ENCODE measurements at regions not wholly inside any gene's neighbourhood (a gene's known extent, or its start where the extent isn't known, plus 50 kb on each side); places are given as distances from the start of the nearest gene placed in this dataset.
A peak's percentile ranks its signal among the peaks of the same experiment; 100 is the strongest.

DNA sequence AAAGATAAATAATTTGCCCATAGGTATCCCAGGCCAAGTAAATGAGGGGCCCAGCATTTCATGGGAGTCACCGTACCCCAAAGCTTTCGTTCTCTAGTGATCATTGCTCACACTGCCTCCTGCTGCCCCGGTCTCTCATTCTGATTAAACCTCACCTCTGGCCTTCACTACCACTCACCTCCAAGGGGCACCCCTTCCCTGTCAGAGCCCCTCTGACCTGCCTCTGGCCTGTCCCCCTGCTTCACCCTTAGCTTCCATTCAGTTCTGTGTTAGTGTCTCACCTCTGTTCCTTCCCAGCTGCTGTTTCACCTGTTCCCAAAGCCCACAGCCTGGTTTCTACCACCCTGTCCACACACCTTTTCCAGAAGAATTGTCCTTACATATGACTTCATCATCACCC, 150.3 kb upstream of the E2F8 start:
- no peak overlapping the region for H3K4me3 ChIP-seq
- no peak for DNase-seq (ENCODE audit: low spot score in 2 of 2)
- H3K9me3 ChIP-seq, result peaks cover 0 to 2% (median 0%) of the 10 kb centered on the region in 4 donors
- no peaks in the 10 kb centered on the region for H3K36me3 ChIP-seq
- H3K27ac ChIP-seq, result peak overlapping the region in 3 of 4 donors; percentile 12 to 76 (median 53)
- no peaks in the 10 kb centered on the region for H3K27me3 ChIP-seq
- TF ChIP-seq CTCF (IDR thresholded peaks at IDR 0.05), result no peak
- no peak for TF ChIP-seq POLR2A (IDR thresholded peaks at IDR 0.05)
- no peak for TF ChIP-seq EP300 (IDR thresholded peaks at IDR 0.05)
- H3K4me1 ChIP-seq, result peaks cover 0 to 22% (median 0%) of the 10 kb centered on the region in 4 donors
- 65% methylated on average over 3 of the region's 3 CpGs for WGBS, 2 donors

- H3K27ac ChIP-seq, result peak overlapping the region in 3 of 4 donors; percentile 21 to 76 (median 53)
- TF ChIP-seq EP300 (IDR thresholded peaks at IDR 0.05) (peak; percentile 49 to 94), POLR2A (IDR thresholded peaks at IDR 0.05) (no peak), CTCF (IDR thresholded peaks at IDR 0.05) (no peak)
- no peaks in the 10 kb centered on the region for H3K36me3 ChIP-seq
- peak; percentile 53 to 73 for DNase-seq (ENCODE audit: low spot score in 2 of 2)
- 45 to 47% methylated on average over 3 of the region's 3 CpGs for WGBS, 2 donors
- peaks cover 0 to 22% (median 0%) of the 10 kb centered on the region in 4 donors for H3K4me1 ChIP-seq
- no peaks in the 10 kb centered on the region for H3K27me3 ChIP-seq
- peaks cover 0 to 2% (median 0%) of the 10 kb centered on the region in 4 donors for H3K9me3 ChIP-seq
- H3K4me3 ChIP-seq, result no peak overlapping the region
Measured at GRCh38 chr11:19389787-19390303, 149.1 kb upstream of the E2F8 start.

DNA sequence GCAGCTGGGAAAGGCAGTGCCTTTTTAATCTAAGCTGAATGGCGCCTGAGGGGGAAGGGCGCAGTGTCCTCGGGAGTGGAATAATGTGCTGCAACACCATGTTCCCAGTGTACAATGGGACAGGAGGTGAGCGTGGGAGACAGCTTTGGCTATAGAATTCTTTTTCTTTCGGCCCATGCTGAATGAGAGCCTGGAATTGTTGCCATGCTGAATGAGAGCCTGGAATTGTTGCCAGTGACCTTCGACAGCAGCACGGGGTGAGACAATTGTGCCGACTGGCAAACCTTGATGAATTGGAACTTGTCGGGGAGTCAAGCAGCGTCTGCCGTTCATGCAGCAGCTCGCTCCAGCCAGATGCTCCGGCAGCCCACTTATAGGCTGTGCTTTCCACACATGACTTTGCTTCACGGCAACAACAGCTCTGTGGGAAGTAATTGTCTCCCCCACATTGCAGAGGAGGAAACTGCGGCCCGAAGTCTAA, 141.4 kb upstream of the E2F8 start:
- no peaks in the 10 kb centered on the region for H3K27me3 ChIP-seq
- H3K27ac ChIP-seq, result peak overlapping the region in 1 of 4 donors; percentile 73
- H3K36me3 ChIP-seq, result no peaks in the 10 kb centered on the region
- DNase-seq (ENCODE audit: low spot score in 2 of 2), result no peak
- TF ChIP-seq CTCF (IDR thresholded peaks at IDR 0.05) (no peak), EP300 (IDR thresholded peaks at IDR 0.05) (peak in 1 of 2 donors; percentile 54), POLR2A (IDR thresholded peaks at IDR 0.05) (no peak)
- H3K9me3 ChIP-seq, result no peaks in the 10 kb centered on the region
- 25 to 55% methylated on average over 16 of the region's 16 CpGs for WGBS, 2 donors
- H3K4me3 ChIP-seq, result no peak overlapping the region
- H3K4me1 ChIP-seq, result peaks cover 0 to 9% (median 0%) of the 10 kb centered on the region in 4 donors

GRCh38 chr11:19380375-19380774, 139.6 kb upstream of the E2F8 start:
- Histone ChIP-seq H3K36me3 (no peaks in the 10 kb centered on the region), H3K27me3 (no peaks in the 10 kb centered on the region), H3K27ac (peak overlapping the region in 1 of 4 donors; percentile 17), H3K4me3 (no peak overlapping the region), H3K4me1 (peaks cover 0 to 9% (median 0%) of the 10 kb centered on the region in 4 donors), H3K9me3 (no peaks in the 10 kb centered on the region)
- 33 to 62% methylated on average over 2 of the region's 2 CpGs for WGBS, 2 donors
- DNase-seq (ENCODE audit: low spot score in 2 of 2), result no peak
- TF ChIP-seq EP300 (IDR thresholded peaks at IDR 0.05) (no peak), POLR2A (IDR thresholded peaks at IDR 0.05) (no peak), CTCF (IDR thresholded peaks at IDR 0.05) (no peak)

DNA sequence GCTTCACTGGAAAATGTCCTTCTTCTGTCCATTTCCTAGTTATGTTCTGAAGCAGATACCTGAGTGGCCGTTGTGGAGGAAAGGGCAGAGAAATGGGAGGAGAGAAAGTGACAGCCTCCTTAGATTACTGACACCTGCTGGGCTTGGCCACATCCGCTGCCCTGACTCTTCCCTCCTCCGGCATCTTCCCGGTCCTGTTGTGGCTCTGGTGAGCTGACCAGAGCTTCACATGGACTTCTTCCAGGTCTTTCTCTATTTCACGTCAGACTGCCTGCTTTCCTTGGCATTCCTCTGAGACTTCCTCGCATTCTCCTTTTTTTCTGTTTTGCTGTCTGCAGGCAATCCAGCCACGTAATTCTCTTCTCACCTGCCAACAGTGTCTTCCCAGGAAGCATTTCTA, 138.7 kb upstream of the E2F8 start:
- 70% methylated on average over 7 of the region's 7 CpGs for WGBS, 2 donors

More for the DNA sequence above, 138.7 kb upstream of the E2F8 start:
- no peak overlapping the region for H3K4me3 ChIP-seq
- DNase-seq (ENCODE audit: low spot score in 2 of 2), result no peak
- H3K4me1 ChIP-seq, result peaks cover 0 to 9% (median 0%) of the 10 kb centered on the region in 4 donors
- TF ChIP-seq POLR2A (IDR thresholded peaks at IDR 0.05) (no peak), EP300 (IDR thresholded peaks at IDR 0.05) (no peak), CTCF (IDR thresholded peaks at IDR 0.05) (no peak)
- H3K36me3 ChIP-seq, result no peaks in the 10 kb centered on the region
- no peaks in the 10 kb centered on the region for H3K27me3 ChIP-seq
- no peaks in the 10 kb centered on the region for H3K9me3 ChIP-seq
- H3K27ac ChIP-seq, result no peak overlapping the region
